IPS-20b (cell line): ENCODE measurements at regions not wholly inside any gene's neighbourhood (a gene's known extent, or its start where the extent isn't known, plus 50 kb on each side); places are given as distances from the start of the nearest gene placed in this dataset.

Experiments
- H3K27ac ChIP-seq: one replicate; pipeline ENCODE4 v1.5.1; 2013; ENCODE audit warnings: low read length
- H3K27me3 ChIP-seq: 2 replicates; pipeline ENCODE4 v1.6.1; 2013; ENCODE audit warnings: mild to moderate bottlenecking, low read length, inconsistent platforms; ENCODE audit not compliant: insufficient read depth
- H3K36me3 ChIP-seq: 2 replicates; pipeline ENCODE4 v1.6.1; 2013; ENCODE audit warnings: low read depth, mild to moderate bottlenecking, inconsistent platforms, low read length, moderate library complexity; ENCODE audit not compliant: insufficient read depth
- H3K4me1 ChIP-seq: 2 replicates; pipeline ENCODE4 v1.6.1; 2013; ENCODE audit warnings: mild to moderate bottlenecking, control low read depth, inconsistent platforms, low read length, moderate library complexity; ENCODE audit not compliant: insufficient read depth
- H3K4me3 ChIP-seq: 2 replicates; pipeline ENCODE4 v1.5.1; 2013; ENCODE audit warnings: mild to moderate bottlenecking, low read length, inconsistent platforms
- H3K9ac ChIP-seq: 2 replicates; pipeline ENCODE4 v1.6.1; 2013; ENCODE audit warnings: low read depth, mild to moderate bottlenecking, inconsistent platforms, low read length, moderate library complexity
- H3K9me3 ChIP-seq: 2 replicates; pipeline ENCODE4 v1.6.1; 2013; ENCODE audit warnings: mild to moderate bottlenecking, low read depth, low read length, inconsistent platforms; ENCODE audit not compliant: insufficient read depth

GRCh38 chr9:92171822-92172221, 56.6 kb upstream of the SPTLC1 start:
- no peaks in the 10 kb centered on the region for H3K4me1 ChIP-seq
- no peaks in the 10 kb centered on the region for H3K27me3 ChIP-seq
- no peak overlapping the region for H3K4me3 ChIP-seq
- no peak overlapping the region for H3K9ac ChIP-seq
- H3K9me3 ChIP-seq: no peaks in the 10 kb centered on the region; the same call in 1 of the 2 replicates
- no peaks in the 10 kb centered on the region for H3K36me3 ChIP-seq
- no peak overlapping the region for H3K27ac ChIP-seq

- no peak overlapping the region for H3K4me3 ChIP-seq
- no peaks in the 10 kb centered on the region for H3K36me3 ChIP-seq
- no peaks in the 10 kb centered on the region; the same call in 1 of the 2 replicates for H3K9me3 ChIP-seq
- H3K27ac ChIP-seq: no peak overlapping the region
- no peaks in the 10 kb centered on the region for H3K4me1 ChIP-seq
- H3K9ac ChIP-seq: no peak overlapping the region
- H3K27me3 ChIP-seq: no peaks in the 10 kb centered on the region
Measured at GRCh38 chr9:92171281-92171680, 56.1 kb upstream of the SPTLC1 start.

GRCh38 chr9:92170848-92171247, 55.6 kb upstream of the SPTLC1 start:
- no peak overlapping the region for H3K9ac ChIP-seq
- no peaks in the 10 kb centered on the region for H3K36me3 ChIP-seq
- no peak overlapping the region for H3K4me3 ChIP-seq
- no peaks in the 10 kb centered on the region for H3K4me1 ChIP-seq
- no peaks in the 10 kb centered on the region for H3K27me3 ChIP-seq
- H3K9me3 ChIP-seq: no peaks in the 10 kb centered on the region; the same call in 1 of the 2 replicates
- no peak overlapping the region for H3K27ac ChIP-seq

- H3K4me3 ChIP-seq: no peak overlapping the region
- no peaks in the 10 kb centered on the region for H3K9me3 ChIP-seq
- no peak overlapping the region for H3K27ac ChIP-seq
- no peaks in the 10 kb centered on the region for H3K4me1 ChIP-seq
- H3K36me3 ChIP-seq: no peaks in the 10 kb centered on the region
- no peak overlapping the region for H3K9ac ChIP-seq
- no peaks in the 10 kb centered on the region for H3K27me3 ChIP-seq
Measured at GRCh38 chr9:92165484-92165883, 50.3 kb upstream of the SPTLC1 start.
